Panc1 (cell line): ENCODE measurements at regions not wholly inside any gene's neighbourhood (a gene's known extent, or its start where the extent isn't known, plus 50 kb on each side); places are given as distances from the start of the nearest gene placed in this dataset.

ENCODE experiments used
- ATAC-seq: fragments of 200-7000 bp; cut with Tn5 transposase; 2 replicates; pipeline ENCODE4 v1.9.1; 2020; ENCODE audit warnings: mild to moderate bottlenecking, moderate library complexity
- BruUV-seq: library from RNA; stranded (reverse); fragments of 400-500 nt; replicated peaks from 2 replicates; lab custom pipeline; 2021; lab: Mats Ljungman, UMichigan
- CTCF ChIA-PET: fragments of 300-600 bp; sonication (Branson Sonifier 250); formaldehyde crosslinking; loops from one replicate; lab custom pipeline; 2022; ENCODE audit warnings: antibody characterized with exemption; lab: Charles Lee
- POLR2A ChIA-PET: fragments of 300-600 bp; sonication (Branson Sonifier 250); formaldehyde crosslinking; loops from one replicate; lab custom pipeline; 2022; ENCODE audit warnings: antibody characterized with exemption; lab: Charles Lee
- DNase-seq: peaks from one replicate; pipeline ENCODE4 v3.0.0-alpha.2; 2010; ENCODE audit warnings: low read depth, low spot score
- H3K27ac ChIP-seq: 2 replicates; pipeline ENCODE4 v1.5.1; 2011; ENCODE audit warnings: mild to moderate bottlenecking, low read length, inconsistent platforms
- H3K27me3 ChIP-seq: fragments of 200-500 bp; sonication (Bioruptor generic); 2 replicates; pipeline ENCODE4 v1.6.0; 2014; ENCODE audit warnings: low read length, inconsistent platforms; ENCODE audit not compliant: control insufficient read depth, insufficient read depth
- H3K36me3 ChIP-seq: fragments of 200-500 bp; sonication (Bioruptor generic); 2 replicates; pipeline ENCODE4 v1.5.1; 2014; ENCODE audit warnings: inconsistent platforms, mild to moderate bottlenecking, low read length, moderate library complexity; ENCODE audit not compliant: control insufficient read depth, insufficient read depth
- H3K4me1 ChIP-seq: 2 replicates; pipeline ENCODE4 v1.5.1; 2011; ENCODE audit warnings: inconsistent platforms, mild to moderate bottlenecking, low read length, moderate library complexity; ENCODE audit not compliant: control insufficient read depth, insufficient read depth
- H3K4me3 ChIP-seq, 2 experiments: 2 replicates each; pipeline ENCODE4 v1.5.1; 2011 to 2012; ENCODE audit warnings: low read depth in 2 of 2, low read length in 2 of 2, mild to moderate bottlenecking in 2 of 2, inconsistent platforms in 1 of 2, moderate library complexity in 1 of 2
- H3K9me3 ChIP-seq: fragments of 200-500 bp; sonication (Bioruptor generic); 2 replicates; pipeline ENCODE4 v1.5.1; 2014; ENCODE audit warnings: low read depth, mild to moderate bottlenecking, inconsistent platforms, low read length, moderate library complexity; ENCODE audit not compliant: control insufficient read depth, insufficient read depth
- POLR2AphosphoS5 ChIP-seq: IDR thresholded peaks from 2 replicates; pipeline ENCODE4 v1.6.1; 2012; ENCODE audit warnings: mild to moderate bottlenecking, low read depth, low read length, moderate library complexity
- REST ChIP-seq, 2 experiments: IDR thresholded peaks; 2 replicates each; pipeline ENCODE4 v1.6.1; 2011 to 2012; ENCODE audit warnings: low read depth in 2 of 2, control low read depth in 1 of 2, low read length in 1 of 2, mild to moderate bottlenecking in 1 of 2, moderate library complexity in 1 of 2; ENCODE audit not compliant: insufficient read depth in 1 of 2
- SIN3A ChIP-seq: IDR thresholded peaks from 2 replicates; pipeline ENCODE4 v1.6.1; 2012; ENCODE audit warnings: low read depth, mild to moderate bottlenecking, low read length, moderate library complexity, borderline replicate concordance; ENCODE audit not compliant: insufficient read depth
- TCF7L2 ChIP-seq: IDR thresholded peaks from 2 replicates; pipeline ENCODE4 v1.6.1; 2011; ENCODE audit warnings: mild to moderate bottlenecking, low read depth, low read length, inconsistent platforms
- in situ Hi-C: cut with HindIII; loops from 2 replicates; pipeline ENCODE4 v1.10.0; 2016; ENCODE audit warnings: low sequenced_read_pairs, low pct_unique_long_range_greater_than_20kb
- intact Hi-C: fragments of 100-400 bp; cut with micrococcal nuclease; formaldehyde crosslinking; loops from one replicate; pipeline ENCODE4 v1.10.0; 2022; ENCODE audit not compliant: unreplicated experiment
- TF ChIP-seq, protein P1 (sequence below): fragments of 450-650 bp; IDR thresholded peaks from 2 replicates; pipeline ENCODE4 v1.5.1; 2017; ENCODE audit warnings: mild to moderate bottlenecking

DNA sequence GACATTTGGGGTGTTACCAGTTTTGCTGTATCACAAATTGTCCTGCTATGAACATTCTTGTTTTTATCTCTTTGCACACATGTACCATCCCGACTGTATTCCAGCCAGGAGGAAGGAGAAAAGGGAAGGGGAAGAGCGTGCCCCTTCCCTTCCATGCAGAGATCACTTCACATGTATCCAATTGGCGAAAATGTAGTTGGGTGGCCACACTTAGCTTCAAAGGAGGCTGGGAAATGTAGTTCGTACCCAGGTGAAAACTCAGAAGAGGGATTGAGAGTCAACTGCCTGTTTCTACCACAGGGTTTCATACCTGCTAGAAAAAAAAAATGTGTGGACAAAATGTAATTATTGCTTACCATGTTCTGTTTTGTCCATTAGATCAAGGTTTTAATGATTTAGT, 189.1 kb upstream of the PELI2 start:
- TF ChIP-seq REST (IDR thresholded peaks at IDR 0.05; ENCODE audit: insufficient read depth in 1 of 2, low read depth in 2 of 2, low read length in 1 of 2) = no peak
- no peak for TF ChIP-seq SIN3A
- TF ChIP-seq, protein P1, sequence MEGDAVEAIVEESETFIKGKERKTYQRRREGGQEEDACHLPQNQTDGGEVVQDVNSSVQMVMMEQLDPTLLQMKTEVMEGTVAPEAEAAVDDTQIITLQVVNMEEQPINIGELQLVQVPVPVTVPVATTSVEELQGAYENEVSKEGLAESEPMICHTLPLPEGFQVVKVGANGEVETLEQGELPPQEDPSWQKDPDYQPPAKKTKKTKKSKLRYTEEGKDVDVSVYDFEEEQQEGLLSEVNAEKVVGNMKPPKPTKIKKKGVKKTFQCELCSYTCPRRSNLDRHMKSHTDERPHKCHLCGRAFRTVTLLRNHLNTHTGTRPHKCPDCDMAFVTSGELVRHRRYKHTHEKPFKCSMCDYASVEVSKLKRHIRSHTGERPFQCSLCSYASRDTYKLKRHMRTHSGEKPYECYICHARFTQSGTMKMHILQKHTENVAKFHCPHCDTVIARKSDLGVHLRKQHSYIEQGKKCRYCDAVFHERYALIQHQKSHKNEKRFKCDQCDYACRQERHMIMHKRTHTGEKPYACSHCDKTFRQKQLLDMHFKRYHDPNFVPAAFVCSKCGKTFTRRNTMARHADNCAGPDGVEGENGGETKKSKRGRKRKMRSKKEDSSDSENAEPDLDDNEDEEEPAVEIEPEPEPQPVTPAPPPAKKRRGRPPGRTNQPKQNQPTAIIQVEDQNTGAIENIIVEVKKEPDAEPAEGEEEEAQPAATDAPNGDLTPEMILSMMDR = no peak
- TF ChIP-seq TCF7L2 = no peak
- no peak for TF ChIP-seq POLR2AphosphoS5

GRCh38 chr14:55930016-55930784, 188.0 kb upstream of the PELI2 start:
- intact Hi-C loops (no loop called here), in situ Hi-C loops (no loop called here)
- no peak for TF ChIP-seq REST (IDR thresholded peaks at IDR 0.05; ENCODE audit: insufficient read depth in 1 of 2, low read depth in 2 of 2, low read length in 1 of 2)
- POLR2A ChIA-PET = no interaction called here
- DNase-seq (no peak), ATAC-seq (no peak)
- CTCF ChIA-PET = no interaction called here
- Histone ChIP-seq H3K4me1 (no peaks in the 10 kb centered on the region), H3K4me3 (no peak overlapping the region), H3K9me3 (no peaks in the 10 kb centered on the region), H3K27ac (no peak overlapping the region), H3K27me3 (no peaks in the 10 kb centered on the region), H3K36me3 (no peaks in the 10 kb centered on the region)
- no TSS peak for BruUV-seq

More for the DNA sequence above, 189.1 kb upstream of the PELI2 start:
- ATAC-seq (no peak), DNase-seq (no peak)
- intact Hi-C loops = no loop called here
- Histone ChIP-seq H3K4me1 (no peaks in the 10 kb centered on the region), H3K27ac (no peak overlapping the region), H3K9me3 (no peaks in the 10 kb centered on the region), H3K4me3 (no peak overlapping the region), H3K27me3 (no peaks in the 10 kb centered on the region), H3K36me3 (no peaks in the 10 kb centered on the region)
- in situ Hi-C loops = no loop called here
- CTCF ChIA-PET = no interaction called here
- no TSS peak for BruUV-seq
- POLR2A ChIA-PET = no interaction called here
